ENCODE measurements at regions not wholly inside any gene's neighbourhood (a gene's known extent, or its start where the extent isn't known, plus 50 kb on each side); places are given as distances from the start of the nearest gene placed in this dataset.

DNA sequence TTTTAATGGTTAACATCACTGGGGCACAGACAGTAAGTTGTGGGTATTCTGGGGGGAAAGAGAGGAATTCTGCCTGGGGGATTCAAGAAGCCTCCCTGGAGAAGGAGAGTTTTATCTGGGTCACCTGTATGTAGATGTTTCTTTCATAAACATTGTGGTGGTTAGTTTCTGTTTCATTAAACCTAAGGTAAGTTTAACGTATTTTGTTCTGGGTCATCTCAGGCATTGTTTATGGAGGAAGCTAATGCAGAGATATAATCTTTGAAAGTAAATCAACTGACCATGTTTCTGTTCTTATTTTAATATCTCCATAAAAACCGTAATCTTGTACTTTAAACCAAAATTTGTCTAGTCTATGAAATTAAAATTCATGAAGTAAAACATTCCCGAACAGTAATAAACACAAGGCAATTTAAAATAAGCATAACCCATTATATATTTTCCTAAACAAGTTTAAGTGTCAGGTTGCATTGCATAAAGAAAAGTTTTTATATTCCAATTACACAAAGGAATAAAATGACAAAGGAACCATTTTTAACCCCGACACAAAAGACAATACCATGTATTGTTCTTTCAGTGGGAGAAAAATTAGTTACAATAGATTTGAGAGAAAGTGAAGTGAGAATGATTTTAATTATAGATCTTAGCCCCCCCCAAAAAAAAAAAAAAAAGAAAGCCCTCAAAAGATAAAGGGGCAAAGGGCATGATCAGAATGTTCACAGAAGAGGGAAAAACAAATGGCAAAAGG, 274.6 kb upstream of the TBL1XR1 start:
- Mint-ChIP-seq H3K27me3 (no peaks in the 10 kb centered on the region), H3K4me3 (no peak overlapping the region), H3K9me3 (no peaks in the 10 kb centered on the region), H3K27ac (no peak overlapping the region), H3K4me1 (no peaks in the 10 kb centered on the region), H3K36me3 (no peaks in the 10 kb centered on the region)
- CTCF ChIA-PET = no interaction called here
- DNase-seq = no peak

DNA sequence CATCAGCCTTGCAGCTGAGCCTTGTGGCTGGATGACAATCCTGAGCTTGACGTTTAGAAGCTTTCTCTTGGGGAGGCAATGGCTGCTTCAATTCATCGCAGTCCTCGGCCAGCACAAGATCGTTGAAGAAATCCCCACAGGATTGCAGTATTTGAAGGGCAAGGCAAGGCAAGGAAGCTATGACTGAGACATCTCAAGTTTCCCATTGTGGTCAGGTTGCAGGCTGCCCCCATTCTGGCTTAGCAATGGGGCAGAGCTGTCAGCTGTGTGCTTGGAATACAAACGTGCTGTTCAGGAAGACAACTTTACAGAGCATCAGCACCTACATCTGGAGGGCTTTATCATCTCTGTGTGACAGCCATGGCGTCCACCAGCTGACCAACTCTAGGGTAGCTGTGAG, 275.9 kb upstream of the TBL1XR1 start:
- Mint-ChIP-seq H3K27ac (no peak overlapping the region), H3K4me3 (no peak overlapping the region)
- DNase-seq = no peak

DNA sequence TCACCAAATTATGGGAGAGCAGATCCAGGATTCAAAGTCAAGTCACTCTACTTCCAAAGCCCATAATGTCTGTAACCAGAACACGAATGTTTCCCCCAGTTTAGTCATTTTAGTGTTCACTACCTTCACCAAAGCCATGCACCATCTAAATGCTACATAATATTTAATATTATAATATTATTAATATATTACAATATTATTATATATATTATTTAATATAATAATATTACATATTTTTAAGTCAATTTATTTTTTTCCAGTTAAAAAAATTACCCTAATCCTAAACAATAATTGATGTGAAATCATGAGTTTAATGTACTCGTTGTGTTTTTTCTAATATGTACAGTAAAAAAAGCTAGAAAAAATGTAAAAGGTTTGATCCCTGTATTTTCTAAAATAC, 276.6 kb upstream of the TBL1XR1 start:
- Mint-ChIP-seq H3K27ac (no peak overlapping the region), H3K4me1 (no peaks in the 10 kb centered on the region), H3K4me3 (no peak overlapping the region), H3K36me3 (no peaks in the 10 kb centered on the region), H3K9me3 (no peaks in the 10 kb centered on the region), H3K27me3 (no peaks in the 10 kb centered on the region)
- CTCF ChIA-PET = no interaction called here
- DNase-seq = no peak

More for the DNA sequence above, 275.9 kb upstream of the TBL1XR1 start:
- no peaks in the 10 kb centered on the region for H3K4me1 Mint-ChIP-seq
- H3K9me3 Mint-ChIP-seq = no peaks in the 10 kb centered on the region
- H3K27me3 Mint-ChIP-seq = no peaks in the 10 kb centered on the region
- no peaks in the 10 kb centered on the region for H3K36me3 Mint-ChIP-seq
- CTCF ChIA-PET = interaction anchor here (0.5 kb wide), 1 partner anchor 140 kb away, joined by 3 read pairs; no protein-coding TSS in a partner anchor

DNA sequence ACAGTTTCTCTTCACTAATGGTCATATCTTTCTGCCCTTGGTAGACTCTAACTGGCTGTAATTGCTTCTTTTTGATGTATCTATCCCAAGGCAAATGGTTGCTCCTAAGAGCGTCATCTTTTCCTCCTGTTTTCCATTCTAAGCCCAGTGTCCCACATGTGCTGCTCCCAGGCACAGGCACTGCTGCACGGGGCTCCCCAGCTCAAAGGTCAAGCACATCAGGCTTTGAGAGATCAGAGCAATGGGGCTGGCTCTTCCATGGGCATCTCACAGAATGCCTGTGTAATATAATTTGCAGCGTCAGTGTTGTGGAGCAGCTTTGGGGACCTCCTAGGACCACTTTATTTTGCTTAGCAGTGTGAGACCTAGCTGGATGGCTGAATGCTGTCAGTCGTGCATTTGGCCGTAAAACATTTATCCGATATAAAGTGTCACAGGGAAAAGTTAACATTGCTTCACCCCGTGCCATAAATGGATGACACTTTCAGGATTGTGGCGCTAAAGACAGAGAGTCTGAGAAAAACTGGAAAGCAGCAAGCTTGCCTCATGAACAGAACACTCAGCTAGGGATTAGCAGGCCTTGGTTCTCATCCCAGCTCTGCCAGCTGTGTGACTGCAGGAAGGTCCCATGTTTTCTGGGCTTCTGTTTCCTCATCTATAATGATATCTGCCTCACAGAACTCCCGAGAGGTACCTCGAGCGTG, 277.5 kb upstream of the TBL1XR1 start:
- no peak overlapping the region for H3K4me3 Mint-ChIP-seq
- H3K27ac Mint-ChIP-seq = no peak overlapping the region
- no peaks in the 10 kb centered on the region for H3K36me3 Mint-ChIP-seq

DNA sequence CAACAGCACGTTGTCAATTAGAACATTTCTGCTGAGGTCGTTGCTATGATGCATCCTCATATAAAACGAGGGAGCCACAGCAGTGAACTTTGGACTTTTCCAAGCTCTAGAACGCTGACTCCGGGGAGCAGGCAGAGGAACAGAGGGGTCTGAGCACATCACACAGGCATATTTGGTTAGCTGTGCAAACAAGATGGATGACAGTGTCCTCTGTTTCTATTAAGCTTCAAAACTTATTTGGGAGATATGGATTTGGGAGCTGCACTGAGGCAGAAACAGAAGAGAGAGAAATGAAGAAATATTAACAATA, 278.0 kb upstream of the TBL1XR1 start:
- Mint-ChIP-seq H3K36me3 (no peaks in the 10 kb centered on the region), H3K27ac (no peak overlapping the region), H3K27me3 (no peaks in the 10 kb centered on the region), H3K4me1 (no peaks in the 10 kb centered on the region), H3K4me3 (no peak overlapping the region), H3K9me3 (no peaks in the 10 kb centered on the region)
- CTCF ChIA-PET = no interaction called here
- no peak for DNase-seq

More for the DNA sequence above, 277.5 kb upstream of the TBL1XR1 start:
- Mint-ChIP-seq H3K27me3 (no peaks in the 10 kb centered on the region), H3K9me3 (no peaks in the 10 kb centered on the region), H3K4me1 (no peaks in the 10 kb centered on the region)
- no peak for DNase-seq
- CTCF ChIA-PET = no interaction called here

DNA sequence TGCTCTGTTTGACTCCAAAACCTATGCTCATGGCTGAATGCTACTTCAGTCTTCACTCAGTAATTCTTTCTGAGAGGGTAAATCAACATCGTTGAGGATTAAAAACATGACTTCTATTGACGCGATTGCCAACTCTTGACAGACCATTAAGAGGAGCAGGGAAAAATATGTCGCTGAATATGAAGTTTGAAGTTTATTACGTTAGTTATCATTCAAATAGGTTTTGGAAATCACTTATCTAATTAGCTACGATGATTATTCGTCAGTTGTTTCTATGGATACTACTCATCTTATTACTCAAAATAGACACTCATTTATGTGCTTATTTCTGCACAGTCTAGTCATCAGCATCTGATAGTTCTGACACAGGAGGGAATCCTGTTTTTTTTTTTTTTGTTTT, 279.2 kb upstream of the TBL1XR1 start:
- CTCF ChIA-PET = no interaction called here
- no peaks in the 10 kb centered on the region for H3K36me3 Mint-ChIP-seq
- no peaks in the 10 kb centered on the region for H3K9me3 Mint-ChIP-seq
- H3K4me3 Mint-ChIP-seq = no peak overlapping the region
- H3K4me1 Mint-ChIP-seq = no peaks in the 10 kb centered on the region
- DNase-seq = no peak
- H3K27ac Mint-ChIP-seq = no peak overlapping the region
- no peaks in the 10 kb centered on the region for H3K27me3 Mint-ChIP-seq

DNA sequence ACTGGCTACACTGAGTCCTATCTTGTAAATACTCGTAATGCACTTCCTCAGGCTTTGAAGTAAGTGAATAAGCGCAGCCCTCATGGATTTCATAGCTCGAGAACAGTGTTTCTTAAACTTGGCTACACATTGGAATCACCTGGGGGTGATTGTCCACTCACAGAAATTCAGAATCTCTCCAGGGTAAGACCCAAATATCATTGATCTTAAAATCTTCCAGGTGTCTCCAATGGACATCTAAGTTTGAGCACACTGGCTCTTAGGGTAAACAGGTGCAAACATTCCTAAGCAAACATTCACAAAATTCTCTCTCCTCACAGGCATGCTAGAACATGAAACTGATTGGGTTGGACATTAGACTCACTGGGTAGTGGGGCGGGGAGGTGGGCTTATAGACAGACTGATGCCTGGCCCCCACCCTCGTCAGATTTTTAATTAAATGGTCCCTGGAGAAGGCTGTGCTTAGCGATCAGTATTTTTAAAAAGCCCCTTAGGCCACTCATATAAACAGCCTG, 279.7 kb upstream of the TBL1XR1 start:
- H3K27me3 Mint-ChIP-seq = no peaks in the 10 kb centered on the region
- H3K4me3 Mint-ChIP-seq = no peak overlapping the region
- no peak overlapping the region for H3K27ac Mint-ChIP-seq
- CTCF ChIA-PET = no interaction called here
- DNase-seq = no peak
- H3K4me1 Mint-ChIP-seq = no peaks in the 10 kb centered on the region
- no peaks in the 10 kb centered on the region for H3K9me3 Mint-ChIP-seq
- H3K36me3 Mint-ChIP-seq = no peaks in the 10 kb centered on the region

DNA sequence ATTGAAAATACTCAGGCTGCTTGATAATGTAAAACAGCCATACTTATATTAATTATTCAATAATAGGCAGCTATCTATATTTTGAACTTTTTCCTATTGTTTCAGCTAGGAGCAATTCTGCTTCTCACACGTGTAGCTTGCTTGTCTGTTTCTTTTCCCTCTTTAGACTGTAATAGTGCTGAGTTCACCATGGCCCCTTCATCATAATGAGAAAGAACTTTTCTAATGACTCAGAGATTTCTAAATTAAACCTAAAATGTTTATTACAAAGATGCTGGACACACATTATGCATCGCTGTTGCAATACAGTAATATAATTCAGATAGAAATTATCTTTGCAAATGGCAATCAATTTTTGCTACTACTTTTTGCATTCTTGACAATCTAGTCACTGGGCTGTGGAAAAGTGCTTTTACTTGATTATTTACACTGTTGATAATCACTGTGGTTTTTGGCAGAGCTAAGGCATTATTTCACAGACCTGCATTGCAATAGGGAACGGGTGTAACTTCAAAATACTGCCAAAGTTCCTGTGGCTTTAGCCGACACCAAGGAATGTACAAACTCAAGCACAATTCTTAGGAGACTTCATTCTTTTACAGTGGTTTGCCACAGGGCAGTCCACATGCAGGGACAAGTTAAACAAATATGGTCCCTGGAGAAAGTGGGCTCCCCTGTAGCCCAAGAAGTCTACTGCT, 281.0 kb upstream of the TBL1XR1 start:
- CTCF ChIA-PET = no interaction called here
- Mint-ChIP-seq H3K9me3 (no peaks in the 10 kb centered on the region), H3K27ac (no peak overlapping the region), H3K36me3 (no peaks in the 10 kb centered on the region), H3K4me1 (no peaks in the 10 kb centered on the region), H3K4me3 (no peak overlapping the region), H3K27me3 (no peaks in the 10 kb centered on the region)
- no peak for DNase-seq

DNA sequence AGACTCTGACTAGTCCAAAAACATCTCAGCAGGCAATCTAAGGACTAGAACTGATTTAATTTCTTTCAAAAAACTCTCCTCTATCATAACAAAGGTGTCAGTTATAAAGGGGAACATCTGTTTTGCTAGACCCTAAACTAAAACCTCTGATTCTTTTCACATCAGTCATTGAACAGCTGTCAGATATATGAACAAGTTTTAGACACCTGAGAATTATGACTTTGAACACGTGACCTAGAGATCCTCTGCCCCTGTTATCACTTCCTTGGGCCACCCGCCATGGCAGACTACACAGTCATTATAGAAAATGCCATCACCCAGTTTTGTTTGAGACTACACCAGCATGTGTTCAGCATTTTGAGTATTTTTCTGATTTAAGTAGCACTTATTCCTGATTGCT, 282.3 kb upstream of the TBL1XR1 start:
- Mint-ChIP-seq H3K4me3 (no peak overlapping the region), H3K4me1 (no peaks in the 10 kb centered on the region), H3K27ac (no peak overlapping the region), H3K36me3 (no peaks in the 10 kb centered on the region), H3K9me3 (no peaks in the 10 kb centered on the region), H3K27me3 (no peaks in the 10 kb centered on the region)
- DNase-seq = no peak
- CTCF ChIA-PET = no interaction called here

DNA sequence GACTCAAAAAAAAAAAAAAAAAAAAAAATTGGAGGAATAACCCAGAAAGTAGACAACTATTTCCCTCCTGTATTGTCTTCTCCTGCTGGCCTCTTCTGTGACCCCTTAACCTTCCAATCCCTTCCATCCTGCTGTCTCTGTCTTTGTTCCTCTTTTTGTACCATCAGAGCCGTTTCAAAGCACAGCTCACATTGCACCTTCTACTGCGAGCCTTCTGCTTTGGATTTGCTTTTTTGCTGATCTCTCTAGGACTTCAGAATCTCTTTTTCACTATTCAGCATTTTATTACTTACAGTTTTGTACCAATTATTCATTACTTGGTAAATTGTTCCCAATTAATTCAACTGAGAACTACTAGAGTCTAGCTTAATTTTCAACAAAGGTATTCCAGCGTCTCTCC, 284.0 kb upstream of the TBL1XR1 start:
- H3K4me1 Mint-ChIP-seq = no peaks in the 10 kb centered on the region
- no peaks in the 10 kb centered on the region for H3K9me3 Mint-ChIP-seq
- no peak for DNase-seq
- no peak overlapping the region for H3K27ac Mint-ChIP-seq
- H3K4me3 Mint-ChIP-seq = no peak overlapping the region
- H3K36me3 Mint-ChIP-seq = no peaks in the 10 kb centered on the region
- H3K27me3 Mint-ChIP-seq = no peaks in the 10 kb centered on the region
- CTCF ChIA-PET = interaction anchor here (0.6 kb wide), 2 partner anchors 231 to 279 kb away, joined by 3 read pairs; no protein-coding TSS in a partner anchor

DNA sequence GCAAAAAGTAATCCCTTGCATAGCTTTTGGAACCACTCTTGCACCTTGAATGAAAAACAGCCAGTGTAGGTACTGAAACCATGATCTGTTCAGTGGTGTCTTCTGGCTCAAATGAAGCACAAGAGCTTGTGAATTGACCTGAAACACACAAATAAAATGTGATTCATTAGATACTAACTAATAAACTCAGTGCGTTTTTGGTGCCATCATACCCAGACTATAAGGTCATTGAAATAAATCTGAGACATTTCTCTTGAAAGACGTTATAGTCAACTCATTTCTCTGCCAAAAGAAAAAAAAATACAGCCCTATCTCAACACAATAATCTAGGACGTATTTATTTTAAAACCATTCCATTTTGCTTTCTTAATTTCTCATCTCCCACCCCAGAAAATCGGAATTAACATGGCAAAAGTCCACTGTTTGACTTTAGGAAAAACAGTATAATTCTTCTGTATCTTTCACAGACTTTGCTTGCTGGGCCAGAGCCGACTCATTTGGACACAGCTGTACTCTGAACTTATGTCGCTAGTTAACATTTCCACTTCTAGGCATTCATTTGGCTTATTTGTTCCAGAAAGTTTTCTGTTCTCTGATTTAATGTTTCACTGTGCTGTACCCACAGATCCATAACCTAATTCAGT, 284.9 kb upstream of the TBL1XR1 start:
- Mint-ChIP-seq H3K4me3 (no peak overlapping the region), H3K36me3 (no peaks in the 10 kb centered on the region), H3K9me3 (no peaks in the 10 kb centered on the region), H3K27ac (no peak overlapping the region), H3K4me1 (no peaks in the 10 kb centered on the region), H3K27me3 (no peaks in the 10 kb centered on the region)
- no peak for DNase-seq
- CTCF ChIA-PET = no interaction called here

DNA sequence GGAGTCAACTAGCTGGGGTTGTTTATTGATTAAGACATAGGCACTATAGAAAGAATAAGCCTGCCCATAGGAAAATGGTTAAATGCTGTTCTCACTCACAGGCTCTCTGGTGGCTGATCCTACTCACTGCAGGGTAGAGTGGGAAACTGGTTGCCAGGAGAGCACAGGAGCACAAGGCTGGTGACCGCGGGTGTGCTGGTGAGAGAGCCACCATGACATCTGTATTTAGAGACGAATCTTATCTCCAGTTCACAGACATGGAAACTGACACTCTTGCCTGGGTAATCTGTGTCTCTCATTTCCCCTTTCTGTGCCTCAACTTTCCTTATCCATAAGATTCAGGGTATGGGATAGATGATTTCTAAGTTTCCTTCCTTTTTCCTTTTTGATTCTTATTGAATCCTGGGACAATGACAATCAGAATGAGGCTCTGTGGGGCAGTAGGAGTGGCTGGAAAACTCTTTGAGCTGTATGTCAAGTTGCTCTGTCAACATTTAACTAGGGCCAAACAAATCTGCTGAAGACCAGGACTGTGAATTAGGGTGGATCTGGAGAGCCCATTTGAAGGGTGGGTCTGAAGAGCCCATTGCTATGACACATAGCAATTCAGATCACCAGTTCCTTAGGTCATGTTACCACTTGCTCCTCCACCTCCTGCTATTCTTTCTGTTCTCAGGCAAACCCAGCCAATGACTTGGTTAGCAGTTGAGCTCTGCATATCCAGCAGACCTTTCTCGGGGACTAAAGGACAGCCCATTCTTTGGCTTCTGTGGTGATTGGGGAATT, 286.1 kb upstream of the TBL1XR1 start:
- H3K4me1 Mint-ChIP-seq = no peaks in the 10 kb centered on the region
- no peak overlapping the region for H3K27ac Mint-ChIP-seq
- H3K4me3 Mint-ChIP-seq = no peak overlapping the region
- no peak for DNase-seq
- CTCF ChIA-PET = interaction anchor here (0.6 kb wide), 1 partner anchor 309 kb away, joined by 3 read pairs; no protein-coding TSS in a partner anchor
- H3K36me3 Mint-ChIP-seq = no peaks in the 10 kb centered on the region
- no peaks in the 10 kb centered on the region for H3K9me3 Mint-ChIP-seq
- no peaks in the 10 kb centered on the region for H3K27me3 Mint-ChIP-seq

DNA sequence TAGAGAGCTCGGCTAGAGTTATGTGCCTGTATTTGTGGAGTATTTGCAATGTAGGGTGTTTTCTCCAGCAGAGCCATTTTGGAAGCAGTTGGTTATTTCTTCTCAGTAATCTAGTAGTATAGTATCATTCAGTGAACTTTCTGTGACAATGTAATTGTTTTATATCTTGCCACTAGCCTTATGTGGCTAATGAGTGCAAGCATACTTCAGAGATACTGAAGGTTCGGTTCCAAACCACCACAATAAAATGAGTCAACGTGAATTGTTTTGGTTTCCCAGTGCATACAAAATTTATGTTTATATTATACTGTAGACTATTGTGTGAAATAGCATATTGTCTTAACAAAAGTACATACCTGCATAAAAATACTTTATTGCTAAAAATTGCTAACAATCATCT, 286.9 kb upstream of the TBL1XR1 start:
- Mint-ChIP-seq H3K36me3 (no peaks in the 10 kb centered on the region), H3K27me3 (no peaks in the 10 kb centered on the region), H3K9me3 (no peaks in the 10 kb centered on the region), H3K4me3 (no peak overlapping the region), H3K27ac (no peak overlapping the region), H3K4me1 (peaks cover 5% of the 10 kb centered on the region)
- CTCF ChIA-PET = no interaction called here
- DNase-seq = no peak

DNA sequence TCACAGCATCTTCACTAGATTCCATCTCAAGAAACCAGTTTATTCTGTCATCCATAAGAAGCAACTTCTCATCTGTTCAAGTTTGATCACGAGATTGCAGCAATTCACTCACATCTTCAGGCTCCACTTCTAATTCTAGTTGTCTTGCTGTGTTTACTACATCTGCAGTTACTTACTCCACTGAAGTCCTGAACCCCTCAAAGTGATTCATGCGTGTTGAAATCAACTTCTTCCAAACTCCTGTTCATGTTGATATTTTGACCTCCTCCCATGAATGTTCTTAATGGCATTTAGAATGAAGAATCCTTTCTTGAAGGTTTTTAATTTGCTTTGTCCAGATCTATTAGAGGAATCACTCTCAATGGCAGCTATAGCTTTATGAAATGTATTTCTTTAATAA, 287.6 kb upstream of the TBL1XR1 start:
- no peak overlapping the region for H3K4me3 Mint-ChIP-seq
- H3K27me3 Mint-ChIP-seq = no peaks in the 10 kb centered on the region
- CTCF ChIA-PET = interaction anchor here (0.6 kb wide), 1 partner anchor 434 kb away, joined by 4 read pairs; no protein-coding TSS in a partner anchor
- DNase-seq = no peak
- H3K36me3 Mint-ChIP-seq = no peaks in the 10 kb centered on the region
- H3K27ac Mint-ChIP-seq = no peak overlapping the region
- H3K4me1 Mint-ChIP-seq = peaks cover 5% of the 10 kb centered on the region
- H3K9me3 Mint-ChIP-seq = no peaks in the 10 kb centered on the region
